PFSK-1 (cell line): ENCODE measurements at regions not wholly inside any gene's neighbourhood (a gene's known extent, or its start where the extent isn't known, plus 50 kb on each side); places are given as distances from the start of the nearest gene placed in this dataset.

Source experiments
- FOXP2 ChIP-seq: optimal IDR thresholded peaks from 2 replicates; pipeline ENCODE3; 2011; ENCODE audit warnings: borderline replicate concordance, control low read depth, inconsistent platforms; ENCODE audit not compliant: insufficient read depth; ENCODE audit errors: extremely low read length, extremely low read depth
- POLR2AphosphoS5 ChIP-seq: IDR thresholded peaks from 2 replicates; pipeline ENCODE4 v1.6.1; 2012; ENCODE audit warnings: low read depth, mild to moderate bottlenecking, control low read depth, low read length, moderate library complexity
- SIN3A ChIP-seq: IDR thresholded peaks from 2 replicates; pipeline ENCODE4 v1.6.1; 2012; ENCODE audit warnings: mild to moderate bottlenecking, low read length, moderate library complexity, borderline replicate concordance; ENCODE audit not compliant: insufficient read depth

- no peak for TF ChIP-seq POLR2AphosphoS5
- TF ChIP-seq SIN3A = no peak
- TF ChIP-seq FOXP2 = no peak
These were observed 224.9 kb upstream of the SMIM31 start for GRCh38 chr4:164529058-164529457.
